GM19438 (cell line): ENCODE measurements at regions not wholly inside any gene's neighbourhood (a gene's known extent, or its start where the extent isn't known, plus 50 kb on each side); places are given as distances from the start of the nearest gene placed in this dataset.

Experiments
- ATAC-seq: cut with Tn5 transposase; IDR thresholded peaks from one replicate; pipeline ENCODE4 v1.9.1; 2021; ENCODE audit warnings: low read depth; ENCODE audit not compliant: unreplicated experiment

DNA sequence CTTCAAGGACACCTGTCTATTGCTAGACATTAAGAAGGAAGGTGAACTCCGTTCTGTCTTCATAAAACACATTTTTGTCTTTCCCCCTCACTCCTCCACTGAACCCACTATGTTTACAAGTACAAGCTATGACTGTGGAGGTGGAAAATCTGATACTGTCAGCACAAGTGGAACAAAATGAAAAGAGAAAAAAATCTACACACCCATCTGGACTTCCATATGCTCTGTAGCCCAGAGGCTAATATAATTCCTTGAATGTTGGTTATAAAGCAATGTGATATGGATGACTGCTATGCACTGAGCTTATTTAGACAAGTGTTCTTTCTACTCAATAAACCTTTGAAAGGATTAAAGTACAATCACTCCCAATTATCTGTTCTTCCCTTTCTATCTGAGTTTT is 713.5 kb downstream of the DIAPH3 start:
- ATAC-seq: no peak

DNA sequence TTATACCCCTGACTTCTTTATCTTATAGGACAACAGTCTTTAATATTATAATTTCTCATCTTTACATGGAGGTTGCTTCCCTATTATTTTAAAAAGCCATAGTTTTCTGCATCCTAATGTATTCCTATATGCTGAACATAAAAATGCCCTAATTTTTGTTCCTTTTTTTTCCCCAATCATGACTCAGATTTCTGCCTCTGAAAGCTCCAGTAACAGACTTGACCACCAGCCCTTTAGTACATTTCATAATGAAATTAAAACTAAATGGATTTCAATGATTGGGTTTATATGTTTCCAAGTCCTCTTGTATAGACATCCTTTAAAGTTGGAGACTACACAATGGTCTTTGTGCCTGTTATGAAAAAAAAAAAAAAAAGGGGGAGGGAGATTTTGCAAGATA is 712.5 kb downstream of the DIAPH3 start:
- no peak for ATAC-seq

- no peak for ATAC-seq
Observed at GRCh38 chr13:59452189-59452890, 711.4 kb downstream of the DIAPH3 start.

DNA sequence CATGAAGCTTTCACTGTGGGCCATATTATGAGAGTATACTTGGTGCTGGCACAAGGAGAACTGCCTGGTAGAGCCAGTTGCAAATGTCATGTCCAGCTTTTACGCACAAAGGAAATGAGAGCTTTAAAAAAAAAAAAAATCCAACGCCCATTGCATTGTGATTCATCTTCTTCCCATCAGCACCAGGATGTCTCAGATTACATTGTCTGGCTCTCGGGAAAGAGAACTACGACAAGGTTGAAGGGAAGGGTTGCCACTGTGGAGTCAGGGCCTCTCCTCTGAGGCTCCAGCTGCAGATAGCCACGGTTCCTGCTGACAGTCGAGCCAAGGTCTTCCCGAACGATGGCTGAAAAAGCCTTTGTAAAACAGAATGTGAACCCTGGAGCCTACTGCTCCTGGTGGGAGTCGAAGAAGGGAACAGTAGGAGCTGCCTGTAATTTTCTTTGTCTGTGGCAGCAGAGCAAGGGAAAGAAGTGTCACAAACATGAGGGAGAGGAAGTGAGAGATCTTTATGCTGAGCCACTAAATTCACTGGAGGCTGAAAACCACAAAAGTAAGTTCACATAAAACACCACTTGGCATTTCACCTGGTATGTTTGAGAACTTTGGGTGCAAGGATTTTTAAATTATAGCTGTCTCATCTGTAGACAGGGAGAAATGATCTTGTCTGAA is 704.7 kb downstream of the DIAPH3 start:
- no peak for ATAC-seq

DNA sequence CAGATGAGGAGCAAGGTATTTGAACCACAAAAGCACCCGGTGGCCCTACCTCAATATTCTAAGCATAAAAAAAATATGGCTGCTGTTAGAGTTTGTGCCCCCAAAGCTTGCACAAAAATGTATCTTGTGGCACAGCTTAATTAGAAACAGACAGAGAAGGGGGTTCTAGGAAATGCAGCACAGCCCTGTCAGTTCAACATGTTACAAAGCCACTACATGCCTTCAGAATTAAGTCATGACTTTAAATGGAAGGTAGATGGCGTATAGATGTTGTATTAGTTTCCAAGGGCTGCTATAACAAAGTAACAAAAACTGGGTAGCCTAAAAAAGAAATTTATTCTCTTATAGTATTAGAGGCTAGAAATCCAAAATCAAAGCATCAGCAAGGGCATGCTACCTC is 703.8 kb downstream of the DIAPH3 start:
- ATAC-seq: no peak

DNA sequence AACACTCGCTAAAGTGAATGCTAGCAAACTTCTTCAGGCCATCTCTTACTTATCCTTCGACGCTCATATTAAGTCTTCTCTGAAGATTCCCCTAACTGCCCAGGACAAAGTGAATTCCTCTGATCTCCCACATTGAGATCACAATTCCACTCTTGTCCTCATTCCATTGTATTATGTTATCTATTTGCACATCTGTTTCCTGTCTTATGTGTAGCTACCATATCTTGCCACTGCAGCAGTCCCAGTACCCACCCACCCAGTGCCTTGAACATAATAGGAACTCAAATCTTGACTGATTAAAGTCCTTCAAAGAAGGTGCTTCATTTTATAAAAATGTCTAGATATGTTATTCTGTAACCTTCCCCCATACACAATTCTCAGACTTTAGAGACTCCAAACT is 702.3 kb downstream of the DIAPH3 start:
- ATAC-seq: no peak

DNA sequence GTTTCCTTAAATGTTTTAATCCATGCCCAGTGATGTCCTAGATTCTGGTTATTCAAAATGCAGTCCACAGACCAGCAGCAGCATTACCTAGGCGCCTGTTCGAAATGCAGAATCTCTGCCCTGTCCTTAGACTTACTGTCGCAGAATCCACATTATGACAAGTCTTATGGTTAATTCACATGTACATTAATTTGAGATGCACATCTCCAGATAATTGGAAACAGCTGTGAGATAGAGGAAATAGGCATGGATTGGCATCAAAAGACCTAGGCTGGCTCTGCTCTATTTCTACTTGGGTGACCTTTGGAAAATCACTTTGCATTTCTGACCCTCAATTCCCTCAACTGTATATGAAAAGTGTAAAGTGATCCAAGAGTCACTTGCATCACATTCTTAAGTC is 700.7 kb downstream of the DIAPH3 start:
- ATAC-seq: no peak

DNA sequence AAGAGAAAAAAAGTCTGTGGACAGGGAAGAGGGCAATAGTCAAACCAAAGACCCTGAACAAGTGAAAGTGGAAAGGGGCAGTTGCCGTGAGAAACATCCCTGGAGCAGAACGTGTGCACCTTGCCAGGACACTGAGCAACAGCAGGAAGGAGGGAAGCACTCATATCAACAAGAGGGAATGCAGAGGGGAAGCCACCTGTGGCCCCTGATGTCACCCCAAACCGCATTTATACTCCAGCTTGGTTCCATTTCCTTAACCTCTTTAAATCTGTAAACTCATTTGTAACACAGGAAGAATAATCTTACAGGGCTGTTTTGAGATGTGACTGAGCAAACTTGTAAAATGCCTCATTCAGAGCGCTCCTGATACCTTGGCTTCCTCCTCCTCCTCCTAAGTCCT is 698.8 kb downstream of the DIAPH3 start:
- ATAC-seq: no peak

DNA sequence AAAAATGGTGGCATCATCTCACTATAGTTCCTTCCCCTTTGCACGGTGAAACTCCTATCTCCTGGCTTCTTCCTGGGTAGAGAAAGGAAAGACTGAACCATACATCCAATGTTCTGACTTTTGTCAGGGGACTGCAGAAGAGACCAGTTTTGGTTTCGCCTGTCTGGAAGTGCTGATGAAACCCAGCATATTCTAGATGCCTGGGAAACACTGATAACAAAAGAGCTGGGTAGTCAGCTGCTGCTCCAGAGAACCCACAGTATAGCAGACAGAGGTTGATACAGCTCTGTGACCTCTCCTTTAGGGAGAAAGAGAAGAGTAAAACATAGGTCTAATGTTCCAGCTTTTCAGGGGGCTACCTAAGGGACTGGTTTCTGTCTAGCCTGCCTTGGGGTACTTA is 695.3 kb downstream of the DIAPH3 start:
- ATAC-seq: no peak

DNA sequence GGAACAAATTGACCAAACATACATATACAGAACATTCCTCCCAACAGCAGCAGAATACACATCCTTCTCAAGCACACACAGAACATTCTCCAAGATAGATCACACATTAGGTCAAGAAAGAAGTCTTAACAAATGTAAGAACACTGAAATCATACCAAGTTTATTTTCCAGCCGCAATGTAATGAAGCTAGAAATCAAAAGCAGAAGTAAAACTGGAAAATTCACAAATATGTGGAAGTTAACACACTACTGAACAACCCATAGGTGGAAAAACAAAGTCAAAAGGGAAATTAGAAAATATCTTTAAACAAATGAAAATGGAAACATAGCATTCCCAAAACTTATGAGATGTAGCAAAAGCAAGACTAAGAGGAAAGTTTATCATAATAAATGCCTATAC is 692.6 kb downstream of the DIAPH3 start:
- ATAC-seq: no peak

DNA sequence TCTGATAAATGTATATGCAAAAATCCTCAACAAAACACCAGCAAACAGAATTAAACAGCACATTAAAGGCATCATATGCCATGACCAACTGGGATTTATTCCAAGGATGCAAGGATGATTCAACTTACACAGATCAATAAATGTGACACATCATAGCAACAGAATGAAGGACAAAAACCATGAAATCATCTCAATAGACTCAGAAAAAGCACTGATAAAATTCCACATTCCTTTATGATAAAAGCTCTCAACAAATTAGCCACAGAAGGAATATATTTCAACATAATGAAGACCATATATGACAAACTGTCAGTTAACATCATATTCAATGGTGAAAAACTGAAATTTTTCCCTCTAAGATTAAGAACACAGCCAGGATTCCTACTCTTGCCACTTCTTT is 691.6 kb downstream of the DIAPH3 start:
- no peak for ATAC-seq

DNA sequence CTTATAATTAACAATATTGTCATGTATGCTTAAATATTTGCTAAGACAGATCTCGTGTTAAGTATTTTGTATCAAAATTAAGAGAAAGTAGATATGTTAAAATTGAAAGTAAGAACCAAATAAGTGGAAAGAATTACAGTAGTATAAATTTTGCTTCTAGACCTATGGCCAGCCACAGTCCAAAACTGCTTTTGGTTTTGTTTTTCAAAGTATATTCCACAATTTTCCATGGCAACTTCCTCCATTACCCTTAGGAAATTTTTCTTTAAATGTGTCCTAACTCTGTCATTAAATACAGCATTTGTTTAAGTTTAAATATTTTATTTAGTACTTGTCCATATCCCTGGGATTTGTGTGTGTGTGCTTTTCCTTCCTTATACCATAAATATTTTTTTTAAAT is 689.0 kb downstream of the DIAPH3 start:
- no peak for ATAC-seq

GRCh38 chr13:59475911-59476310 is 687.8 kb downstream of the DIAPH3 start:
- ATAC-seq: no peak

DNA sequence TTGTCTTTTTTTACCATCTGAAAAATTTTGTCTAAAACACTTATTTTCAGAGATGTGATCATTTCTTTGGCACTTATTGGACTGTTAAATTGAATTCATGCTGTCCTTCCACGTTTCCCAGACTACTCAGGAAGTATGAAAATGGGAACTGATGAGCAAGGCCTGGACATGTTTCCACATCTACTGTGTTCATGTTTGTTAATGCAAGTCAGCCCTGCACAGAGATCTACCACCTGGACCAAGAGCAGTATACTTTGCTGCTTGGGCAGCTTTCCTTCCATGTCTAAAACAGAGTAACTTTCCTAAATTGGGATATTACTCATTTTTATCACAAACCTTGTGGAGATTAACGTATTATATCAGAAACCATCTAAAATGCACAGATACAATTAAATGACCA is 687.4 kb downstream of the DIAPH3 start:
- ATAC-seq: no peak

GRCh38 chr13:59477011-59477410 is 686.7 kb downstream of the DIAPH3 start:
- ATAC-seq: no peak

- no peak for ATAC-seq
Observed at GRCh38 chr13:59478908-59479307, 684.8 kb downstream of the DIAPH3 start.

DNA sequence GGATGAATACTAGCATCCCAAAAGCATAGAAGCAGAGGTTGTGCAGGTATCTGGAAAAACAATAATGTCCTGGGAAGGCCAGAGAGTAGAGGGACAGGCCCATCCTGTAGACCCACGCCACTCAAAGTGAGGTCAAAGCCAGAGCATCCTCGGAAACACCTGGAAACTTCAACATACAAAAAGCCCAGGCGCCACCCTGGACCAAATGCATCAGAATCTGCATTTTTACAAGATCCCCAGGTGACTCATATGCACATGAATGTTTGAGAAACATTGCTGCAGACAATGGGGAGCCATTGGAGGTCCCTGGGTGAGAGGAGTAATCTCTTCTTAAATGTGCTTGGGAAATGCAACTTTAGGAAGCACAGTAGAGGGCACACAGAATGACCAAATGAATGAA is 684.1 kb downstream of the DIAPH3 start:
- ATAC-seq: no peak

GRCh38 chr13:59480396-59481259 is 683.1 kb downstream of the DIAPH3 start:
- ATAC-seq: no peak

- no peak for ATAC-seq
Observed at GRCh38 chr13:59483501-59484145, 680.1 kb downstream of the DIAPH3 start.

GRCh38 chr13:59487883-59488282 is 675.8 kb downstream of the DIAPH3 start:
- ATAC-seq: no peak

DNA sequence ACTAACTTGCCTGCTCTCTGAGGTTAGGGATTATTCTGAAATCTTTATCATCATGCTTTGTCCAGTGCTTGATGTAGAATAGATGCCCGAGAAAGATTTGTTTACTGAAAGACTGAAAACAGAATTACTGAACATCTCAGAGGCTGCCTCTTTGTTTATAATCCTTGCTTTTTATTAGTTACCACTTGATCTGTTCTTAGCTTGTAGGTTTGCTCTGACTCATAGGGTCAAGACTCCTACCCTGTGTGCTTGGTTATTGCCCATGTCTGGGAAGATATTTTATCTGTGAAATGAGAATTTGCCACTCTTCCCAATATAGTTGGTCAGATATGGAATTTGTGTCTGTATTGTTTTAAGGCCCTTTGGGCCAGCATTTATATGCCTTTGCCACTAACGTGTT is 675.3 kb downstream of the DIAPH3 start:
- ATAC-seq: no peak
